Gastroesophageal sphincter (tissue), 4 donors: ENCODE measurements at regions not wholly inside any gene's neighbourhood (a gene's known extent, or its start where the extent isn't known, plus 50 kb on each side); places are given as distances from the start of the nearest gene placed in this dataset.

ENCODE experiments used
- ATAC-seq: fragments of 150-250 bp; one replicate; pipeline ENCODE4 v1.9.1; 2016; ENCODE audit warnings: mild to moderate bottlenecking, moderate library complexity
- H3K27ac ChIP-seq, 4 donors: fragments of 200-600 bp; sonication (generic) in 3 of 4; 1 replicate in 3 of 4; 2 replicates in 1 of 4; pipeline ENCODE4 v1.5.1; 2016 to 2019
- H3K27me3 ChIP-seq: fragments of 200-600 bp; sonication (generic); one replicate; pipeline ENCODE4 v1.5.1; 2019
- H3K36me3 ChIP-seq, 2 donors: fragments of 200-600 bp; sonication (generic); one replicate each; pipeline ENCODE4 v1.5.1; 2019; ENCODE audit warnings: control low read depth in 1 of 2
- H3K4me1 ChIP-seq, 3 donors: fragments of 200-600 bp; sonication (generic); 1 replicate in 2 of 3; 2 replicates in 1 of 3; pipeline ENCODE4 v1.5.1; 2016 to 2019; ENCODE audit warnings: control low read depth in 2 of 3
- H3K4me3 ChIP-seq, 2 donors: fragments of 200-600 bp; sonication (generic); one replicate each; pipeline ENCODE4 v1.5.1; 2019; ENCODE audit warnings: mild to moderate bottlenecking in 1 of 2, moderate library complexity in 1 of 2
- H3K9me3 ChIP-seq, 3 donors: fragments of 200-600 bp; sonication (generic); one replicate each; pipeline ENCODE4 v1.5.1; 2017 to 2019; ENCODE audit warnings: control low read depth in 2 of 3
- CTCF ChIP-seq, 4 experiments: fragments of 200-600 bp in 2 of 4; fragments of 450-650 bp in 2 of 4; sonication (generic) in 1 of 4; IDR thresholded peaks; one replicate each; pipeline ENCODE4 v1.5.1; 2017 to 2019; ENCODE audit warnings: antibody characterized with exemption in 4 of 4, mild to moderate bottlenecking in 2 of 4, moderate library complexity in 2 of 4
- EP300 ChIP-seq: sonication (generic); formaldehyde crosslinking; IDR thresholded peaks from one replicate; pipeline ENCODE4 v1.6.1; 2017; ENCODE audit warnings: antibody characterized with exemption, mild to moderate bottlenecking
- POLR2A ChIP-seq, 2 donors: fragments of 450-650 bp; IDR thresholded peaks; one replicate each; pipeline ENCODE4 v1.6.1; 2017; ENCODE audit warnings: antibody characterized with exemption in 2 of 2, mild to moderate bottlenecking in 2 of 2, moderate library complexity in 1 of 2
- POLR2AphosphoS5 ChIP-seq: sonication (generic); formaldehyde crosslinking; IDR thresholded peaks from one replicate; pipeline ENCODE4 v1.6.1; 2017; ENCODE audit warnings: antibody characterized with exemption
- WGBS, 2 donors: methylation state at CpG; one replicate each; pipeline ENCODE4 v1.1.5; 2018; ENCODE audit warnings: low coverage in 1 of 2; 5-methylcytosine and 5-hydroxymethylcytosine counted together

- TF ChIP-seq POLR2A (IDR thresholded peaks at IDR 0.05) (no peak), CTCF (IDR thresholded peaks at IDR 0.05) (no peak), EP300 (no peak), POLR2AphosphoS5 (no peak)
- Histone ChIP-seq H3K27ac (no peak overlapping the region), H3K27me3 (no peaks in the 10 kb centered on the region), H3K36me3 (no peaks in the 10 kb centered on the region), H3K4me1 (no peaks in the 10 kb centered on the region), H3K4me3 (no peak overlapping the region), H3K9me3 (no peaks in the 10 kb centered on the region)
- 20 to 60% methylated on average over 1 to 2 of the region's 2 CpGs for WGBS, 2 donors
- ATAC-seq, result no peak
Measured at GRCh38 chr2:149720615-149721014, 133.0 kb upstream of the MMADHC start.

- H3K4me1 ChIP-seq, result no peaks in the 10 kb centered on the region
- no peak for TF ChIP-seq POLR2A (IDR thresholded peaks at IDR 0.05)
- TF ChIP-seq POLR2AphosphoS5, result no peak
- TF ChIP-seq EP300, result no peak
- TF ChIP-seq CTCF (IDR thresholded peaks at IDR 0.05), result no peak
- H3K9me3 ChIP-seq, result no peaks in the 10 kb centered on the region
- H3K4me3 ChIP-seq, result no peak overlapping the region
- no peaks in the 10 kb centered on the region for H3K27me3 ChIP-seq
- H3K27ac ChIP-seq, result no peak overlapping the region
- no peaks in the 10 kb centered on the region for H3K36me3 ChIP-seq
- WGBS, 2 donors, result 66 to 69% methylated on average over 2 to 3 of the region's 3 CpGs
- no peak for ATAC-seq
Measured at GRCh38 chr2:149719695-149720094, 132.1 kb upstream of the MMADHC start.

- Histone ChIP-seq H3K27me3 (no peaks in the 10 kb centered on the region), H3K9me3 (no peaks in the 10 kb centered on the region), H3K27ac (no peak overlapping the region), H3K4me1 (no peaks in the 10 kb centered on the region), H3K36me3 (no peaks in the 10 kb centered on the region), H3K4me3 (no peak overlapping the region)
- ATAC-seq, result no peak
- TF ChIP-seq POLR2A (IDR thresholded peaks at IDR 0.05) (no peak), EP300 (no peak), POLR2AphosphoS5 (no peak), CTCF (IDR thresholded peaks at IDR 0.05) (no peak)
- 85 to 91% methylated on average over 5 to 6 of the region's 6 CpGs for WGBS, 2 donors
Measured at GRCh38 chr2:149716687-149717086, 129.1 kb upstream of the MMADHC start.

GRCh38 chr2:149715894-149716293 is 128.3 kb upstream of the MMADHC start:
- 89 to 100% methylated on average over 2 of the region's 2 CpGs for WGBS, 2 donors

More at GRCh38 chr2:149715894-149716293, 128.3 kb upstream of the MMADHC start:
- Histone ChIP-seq H3K4me3 (no peak overlapping the region), H3K27me3 (no peaks in the 10 kb centered on the region), H3K27ac (no peak overlapping the region), H3K4me1 (no peaks in the 10 kb centered on the region), H3K9me3 (no peaks in the 10 kb centered on the region), H3K36me3 (no peaks in the 10 kb centered on the region)
- TF ChIP-seq POLR2AphosphoS5 (no peak), EP300 (no peak), CTCF (IDR thresholded peaks at IDR 0.05) (no peak), POLR2A (IDR thresholded peaks at IDR 0.05) (no peak)
- ATAC-seq, result no peak
